SW480 (cell line): ENCODE measurements at regions not wholly inside any gene's neighbourhood (a gene's known extent, or its start where the extent isn't known, plus 50 kb on each side); places are given as distances from the start of the nearest gene placed in this dataset.

ENCODE experiments used
- DNase-seq: peaks from one replicate; pipeline ENCODE4 v3.0.0-alpha.2; 2016; ENCODE audit warnings: low spot score

- DNase-seq, result no peak
Observed at GRCh38 chr14:100674897-100675619, 51.6 kb upstream of the DLK1 start.

- no peak for DNase-seq
Observed at GRCh38 chr14:100675699-100676684, 50.7 kb upstream of the DLK1 start.
